IPS DF 6.9 (cell line): ENCODE measurements at regions not wholly inside any gene's neighbourhood (a gene's known extent, or its start where the extent isn't known, plus 50 kb on each side); places are given as distances from the start of the nearest gene placed in this dataset.

Experiments used
- DNase-seq: peaks from one replicate; pipeline ENCODE4 v3.0.0-alpha.2; 2013; ENCODE audit warnings: low read depth, low spot score
- H3K27ac ChIP-seq: one replicate; pipeline ENCODE4 v1.5.1; 2013; ENCODE audit warnings: low read length, control low read depth
- H3K27me3 ChIP-seq: 2 replicates; pipeline ENCODE4 v1.6.1; 2013; ENCODE audit warnings: mild to moderate bottlenecking, low read length; ENCODE audit not compliant: control insufficient read depth, insufficient read depth
- H3K36me3 ChIP-seq: 2 replicates; pipeline ENCODE4 v1.6.1; 2013; ENCODE audit warnings: low read length; ENCODE audit not compliant: control insufficient read depth, insufficient read depth
- H3K4me1 ChIP-seq: 2 replicates; pipeline ENCODE4 v1.6.1; 2013; ENCODE audit warnings: low read length; ENCODE audit not compliant: control insufficient read depth, insufficient read depth
- H3K4me3 ChIP-seq: 2 replicates; pipeline ENCODE4 v1.5.1; 2013; ENCODE audit warnings: mild to moderate bottlenecking, low read length
- H3K9me3 ChIP-seq: 2 replicates; pipeline ENCODE4 v1.6.1; 2013; ENCODE audit warnings: low read length, inconsistent platforms; ENCODE audit not compliant: control insufficient read depth, insufficient read depth
- WGBS: extraction: QIAGEN DNeasy Blood & Tissue Kit; methylation state at CpG from one replicate; pipeline ENCODE4 v1.1.7; 2013; ENCODE audit warnings: mixed read lengths, missing lambda C conversion rate; ENCODE audit not compliant: insufficient read length, insufficient coverage; 5-methylcytosine and 5-hydroxymethylcytosine counted together

GRCh38 chr5:117455236-117456233 is 880.9 kb upstream of the SEMA6A start:
- no CpG with 5 or more reads among the region's 21 CpGs for WGBS
- no peak for DNase-seq
- no peaks in the 10 kb centered on the region for H3K9me3 ChIP-seq
- no peak overlapping the region for H3K4me3 ChIP-seq
- H3K36me3 ChIP-seq, result no peaks in the 10 kb centered on the region
- no peaks in the 10 kb centered on the region for H3K27me3 ChIP-seq
- no peaks in the 10 kb centered on the region for H3K4me1 ChIP-seq
- H3K27ac ChIP-seq, result no peak overlapping the region

GRCh38 chr5:117454716-117455212 is 880.1 kb upstream of the SEMA6A start:
- Histone ChIP-seq H3K36me3 (no peaks in the 10 kb centered on the region), H3K27me3 (no peaks in the 10 kb centered on the region), H3K4me1 (no peaks in the 10 kb centered on the region), H3K27ac (no peak overlapping the region), H3K4me3 (no peak overlapping the region), H3K9me3 (no peaks in the 10 kb centered on the region)
- no CpG with 5 or more reads among the region's 13 CpGs for WGBS
- peak; percentile 39 for DNase-seq

- DNase-seq, result no peak
- WGBS, result no CpG with 5 or more reads among the region's 4 CpGs
- H3K27ac ChIP-seq, result no peak overlapping the region
- no peak overlapping the region for H3K4me3 ChIP-seq
- H3K4me1 ChIP-seq, result peaks cover 3% of the 10 kb centered on the region
- H3K27me3 ChIP-seq, result no peaks in the 10 kb centered on the region
- H3K36me3 ChIP-seq, result no peaks in the 10 kb centered on the region
- no peaks in the 10 kb centered on the region for H3K9me3 ChIP-seq
Measured at GRCh38 chr5:117436846-117437245, 862.2 kb upstream of the SEMA6A start.

- DNase-seq, result no peak
- Histone ChIP-seq H3K27me3 (no peaks in the 10 kb centered on the region), H3K4me1 (peaks cover 3% of the 10 kb centered on the region), H3K9me3 (no peaks in the 10 kb centered on the region), H3K4me3 (no peak overlapping the region), H3K27ac (no peak overlapping the region), H3K36me3 (no peaks in the 10 kb centered on the region)
- no CpG with 5 or more reads among the region's 2 CpGs for WGBS
Measured at GRCh38 chr5:117435203-117435602, 860.6 kb upstream of the SEMA6A start.

GRCh38 chr5:117434254-117434653 is 859.6 kb upstream of the SEMA6A start:
- Histone ChIP-seq H3K36me3 (no peaks in the 10 kb centered on the region), H3K27ac (no peak overlapping the region), H3K4me1 (peaks cover 3% of the 10 kb centered on the region; the same call in 1 of the 2 replicates), H3K9me3 (no peaks in the 10 kb centered on the region), H3K27me3 (no peaks in the 10 kb centered on the region), H3K4me3 (no peak overlapping the region)
- DNase-seq, result no peak

- WGBS, result no CpG with 5 or more reads among the region's 1 CpG
- H3K4me3 ChIP-seq, result no peak overlapping the region
- DNase-seq, result no peak
Measured at GRCh38 chr5:117433818-117434217, 859.2 kb upstream of the SEMA6A start.

GRCh38 chr5:117431091-117431490 is 856.5 kb upstream of the SEMA6A start:
- no peak for DNase-seq
- no peaks in the 10 kb centered on the region for H3K36me3 ChIP-seq
- no peak overlapping the region for H3K4me3 ChIP-seq
- H3K4me1 ChIP-seq, result peaks cover 3% of the 10 kb centered on the region; the same call in 1 of the 2 replicates
- no peaks in the 10 kb centered on the region for H3K27me3 ChIP-seq
- WGBS, result no CpG with 5 or more reads among the region's 3 CpGs
- H3K27ac ChIP-seq, result no peak overlapping the region
- H3K9me3 ChIP-seq, result no peaks in the 10 kb centered on the region

More at GRCh38 chr5:117433818-117434217, 859.2 kb upstream of the SEMA6A start:
- no peaks in the 10 kb centered on the region for H3K9me3 ChIP-seq
- no peaks in the 10 kb centered on the region for H3K27me3 ChIP-seq
- no peak overlapping the region for H3K27ac ChIP-seq
- peaks cover 3% of the 10 kb centered on the region; the same call in 1 of the 2 replicates for H3K4me1 ChIP-seq
- H3K36me3 ChIP-seq, result no peaks in the 10 kb centered on the region

- H3K4me3 ChIP-seq, result no peak overlapping the region
- no peaks in the 10 kb centered on the region for H3K27me3 ChIP-seq
- no peaks in the 10 kb centered on the region for H3K4me1 ChIP-seq
- no CpG with 5 or more reads among the region's 3 CpGs for WGBS
- H3K27ac ChIP-seq, result no peak overlapping the region
- DNase-seq, result no peak
- no peaks in the 10 kb centered on the region for H3K9me3 ChIP-seq
- H3K36me3 ChIP-seq, result no peaks in the 10 kb centered on the region
Measured at GRCh38 chr5:117425163-117425562, 850.5 kb upstream of the SEMA6A start.

GRCh38 chr5:117424559-117424958 is 849.9 kb upstream of the SEMA6A start:
- no CpG with 5 or more reads among the region's 2 CpGs for WGBS
- Histone ChIP-seq H3K27me3 (no peaks in the 10 kb centered on the region), H3K27ac (no peak overlapping the region), H3K9me3 (no peaks in the 10 kb centered on the region), H3K36me3 (no peaks in the 10 kb centered on the region), H3K4me3 (no peak overlapping the region), H3K4me1 (no peaks in the 10 kb centered on the region)
- DNase-seq, result no peak

- WGBS, result no CpG with 5 or more reads among the region's 1 CpG
- Histone ChIP-seq H3K9me3 (no peaks in the 10 kb centered on the region), H3K36me3 (no peaks in the 10 kb centered on the region), H3K27me3 (no peaks in the 10 kb centered on the region), H3K4me3 (no peak overlapping the region), H3K4me1 (no peaks in the 10 kb centered on the region), H3K27ac (no peak overlapping the region)
- no peak for DNase-seq
Measured at GRCh38 chr5:117417501-117417900, 842.9 kb upstream of the SEMA6A start.
